GM23338 (cell line): ENCODE measurements at regions not wholly inside any gene's neighbourhood (a gene's known extent, or its start where the extent isn't known, plus 50 kb on each side); places are given as distances from the start of the nearest gene placed in this dataset.

ENCODE experiments used
- ATAC-seq: fragments of 200-7000 bp; cut with Tn5 transposase; 3 replicates; pipeline ENCODE4 v1.9.1; 2020
- DNase-seq: peaks from one replicate; pipeline ENCODE4 v3.0.0-alpha.2; 2015; ENCODE audit warnings: low spot score
- H2AFZ ChIP-seq: fragments of 200-600 bp; sonication (generic); 2 replicates; pipeline ENCODE4 v1.8.0; 2016; ENCODE audit warnings: antibody characterized with exemption, mild to moderate bottlenecking, moderate library complexity
- H3F3A ChIP-seq: fragments of 200-600 bp; sonication (generic); replicated peaks from 2 replicates; pipeline ENCODE4 v1.8.0; 2017; ENCODE audit warnings: antibody characterized with exemption, mixed run types, low read depth
- H3K27ac ChIP-seq: fragments of 200-600 bp; sonication (generic); 2 replicates; pipeline ENCODE4 v1.6.1; 2016; ENCODE audit warnings: low read depth
- H3K27me3 ChIP-seq: fragments of 200-600 bp; sonication (generic); 2 replicates; pipeline ENCODE4 v1.8.0; 2016; ENCODE audit warnings: mild to moderate bottlenecking, mixed run types, moderate library complexity; ENCODE audit not compliant: insufficient read depth
- H3K36me3 ChIP-seq: fragments of 200-600 bp; sonication (generic); 2 replicates; pipeline ENCODE4 v1.8.0; 2016; ENCODE audit warnings: mild to moderate bottlenecking; ENCODE audit not compliant: insufficient read depth
- H3K4me1 ChIP-seq: fragments of 200-600 bp; sonication (generic); 2 replicates; pipeline ENCODE4 v1.8.0; 2016; ENCODE audit warnings: mild to moderate bottlenecking, moderate library complexity; ENCODE audit not compliant: insufficient read depth
- H3K4me2 ChIP-seq: fragments of 200-600 bp; sonication (generic); 2 replicates; pipeline ENCODE4 v1.7.1; 2017; ENCODE audit warnings: mixed run types
- H3K4me3 ChIP-seq: fragments of 200-600 bp; sonication (generic); 2 replicates; pipeline ENCODE4 v1.6.1; 2016; ENCODE audit warnings: mixed run types
- H3K79me2 ChIP-seq: fragments of 200-600 bp; sonication (generic); replicated peaks from 2 replicates; pipeline ENCODE4 v1.8.0; 2017; ENCODE audit warnings: mild to moderate bottlenecking; ENCODE audit not compliant: insufficient read depth
- H3K9me2 ChIP-seq: fragments of 200-600 bp; sonication (generic); 2 replicates; pipeline ENCODE4 v1.8.0; 2017; ENCODE audit not compliant: insufficient read depth
- H4K20me1 ChIP-seq: fragments of 200-600 bp; sonication (generic); replicated peaks from 2 replicates; pipeline ENCODE4 v1.8.0; 2017; ENCODE audit warnings: mild to moderate bottlenecking; ENCODE audit not compliant: insufficient read depth
- H3K27ac Mint-ChIP-seq: 2 replicates; pipeline ENCODE4 v1.8.0; 2020; ENCODE audit warnings: inconsistent platforms, mild to moderate bottlenecking, moderate library complexity, mixed read lengths
- H3K27me3 Mint-ChIP-seq: 3 replicates; pipeline ENCODE4 v1.8.0; 2022; ENCODE audit warnings: low read depth, mild to moderate bottlenecking, moderate library complexity, mixed read lengths, inconsistent platforms; ENCODE audit not compliant: insufficient read depth, poor library complexity
- H3K36me3 Mint-ChIP-seq: 3 replicates; pipeline ENCODE4 v1.8.0; 2021; ENCODE audit warnings: low read depth, mild to moderate bottlenecking, inconsistent platforms, moderate library complexity, mixed read lengths
- H3K4me1 Mint-ChIP-seq: 3 replicates; pipeline ENCODE4 v1.8.0; 2020; ENCODE audit warnings: mild to moderate bottlenecking, inconsistent platforms, mixed read lengths
- H3K4me3 Mint-ChIP-seq: 3 replicates; pipeline ENCODE4 v1.8.0; 2021; ENCODE audit warnings: moderate library complexity, mild to moderate bottlenecking, inconsistent platforms, mixed read lengths
- H3K9me3 Mint-ChIP-seq: 3 replicates; pipeline ENCODE4 v1.8.0; 2020; ENCODE audit warnings: moderate library complexity, mild to moderate bottlenecking, inconsistent platforms, mixed read lengths
- CREB1 ChIP-seq: fragments of 250-450 bp; sonication (Bioruptor Pico); IDR thresholded peaks from 2 replicates; pipeline ENCODE4 v1.5.0; 2020; ENCODE audit warnings: low read depth, mild to moderate bottlenecking, moderate library complexity
- EZH2 ChIP-seq: fragments of 200-600 bp; sonication (generic); IDR thresholded peaks from one replicate; pipeline ENCODE4 v1.8.0; 2017; ENCODE audit warnings: antibody characterized with exemption, mild to moderate bottlenecking, low read depth; ENCODE audit not compliant: unreplicated experiment
- EZH2phosphoT487 ChIP-seq: fragments of 200-600 bp; sonication (generic); IDR thresholded peaks from one replicate; pipeline ENCODE4 v1.8.1; 2018; ENCODE audit warnings: antibody characterized with exemption; ENCODE audit not compliant: unreplicated experiment
- JUNB ChIP-seq: IDR thresholded peaks from one replicate; pipeline ENCODE4 v1.6.1; 2016; ENCODE audit warnings: antibody characterized with exemption; ENCODE audit not compliant: unreplicated experiment
- POLR2AphosphoS5 ChIP-seq: IDR thresholded peaks from 2 replicates; pipeline ENCODE4 v1.6.1; 2016; ENCODE audit warnings: antibody characterized with exemption, low read depth
- STAT1 ChIP-seq: IDR thresholded peaks from one replicate; pipeline ENCODE4 v1.6.1; 2016; ENCODE audit warnings: antibody characterized with exemption; ENCODE audit not compliant: unreplicated experiment
- ZNF114 ChIP-seq: fragments of 250-450 bp; sonication (Bioruptor Pico); IDR thresholded peaks from 2 replicates; pipeline ENCODE4 v1.5.0; 2020; ENCODE audit warnings: mild to moderate bottlenecking, moderate library complexity
- ZNF331 ChIP-seq: fragments of 250-450 bp; sonication (Bioruptor Pico); IDR thresholded peaks from 2 replicates; pipeline ENCODE4 v1.5.0; 2020; ENCODE audit warnings: low read depth, mild to moderate bottlenecking, moderate library complexity
- TF ChIP-seq, protein P1 (sequence below), 2 experiments: fragments of 200-600 bp in 1 of 2; sonication (generic) in 1 of 2; conservative IDR thresholded peaks; 2 replicates each; pipeline versions ENCODE4 v1.5.1 to v1.6.1; 2016 to 2017; ENCODE audit warnings: antibody characterized with exemption in 2 of 2, low read depth in 2 of 2, mild to moderate bottlenecking in 2 of 2, moderate library complexity in 1 of 2
- TF ChIP-seq, protein P2 (sequence below): IDR thresholded peaks from 2 replicates; pipeline ENCODE4 v1.6.1; 2016; ENCODE audit warnings: antibody characterized with exemption
- TF ChIP-seq, protein P3 (sequence below): fragments of 250-450 bp; sonication (Bioruptor Pico); IDR thresholded peaks from 2 replicates; pipeline ENCODE4 v1.5.0; 2020; ENCODE audit warnings: mild to moderate bottlenecking, moderate library complexity

DNA sequence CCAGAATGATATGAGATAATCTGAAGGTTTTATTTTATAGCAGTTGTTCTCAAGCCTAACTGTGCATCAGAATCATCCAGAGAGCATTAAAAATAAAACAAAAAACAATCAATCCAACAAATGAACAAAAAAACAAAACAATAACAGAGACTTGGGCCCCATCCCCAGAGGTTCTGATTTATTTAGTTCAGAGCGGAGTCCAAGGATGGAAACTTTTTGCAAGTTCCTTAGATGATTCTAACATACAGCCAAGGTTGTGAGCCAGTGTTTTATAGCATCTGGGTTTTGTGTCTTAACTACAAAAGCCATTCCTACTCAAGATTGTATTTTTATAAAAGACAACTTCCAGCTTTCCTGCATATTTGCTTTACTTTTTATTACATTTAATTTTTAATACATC, 59.4 kb upstream of the GRPR start (continued):
- TF ChIP-seq JUNB, result no peak
- no peak for TF ChIP-seq EZH2phosphoT487
- no peak for TF ChIP-seq POLR2AphosphoS5
- TF ChIP-seq, protein P1, sequence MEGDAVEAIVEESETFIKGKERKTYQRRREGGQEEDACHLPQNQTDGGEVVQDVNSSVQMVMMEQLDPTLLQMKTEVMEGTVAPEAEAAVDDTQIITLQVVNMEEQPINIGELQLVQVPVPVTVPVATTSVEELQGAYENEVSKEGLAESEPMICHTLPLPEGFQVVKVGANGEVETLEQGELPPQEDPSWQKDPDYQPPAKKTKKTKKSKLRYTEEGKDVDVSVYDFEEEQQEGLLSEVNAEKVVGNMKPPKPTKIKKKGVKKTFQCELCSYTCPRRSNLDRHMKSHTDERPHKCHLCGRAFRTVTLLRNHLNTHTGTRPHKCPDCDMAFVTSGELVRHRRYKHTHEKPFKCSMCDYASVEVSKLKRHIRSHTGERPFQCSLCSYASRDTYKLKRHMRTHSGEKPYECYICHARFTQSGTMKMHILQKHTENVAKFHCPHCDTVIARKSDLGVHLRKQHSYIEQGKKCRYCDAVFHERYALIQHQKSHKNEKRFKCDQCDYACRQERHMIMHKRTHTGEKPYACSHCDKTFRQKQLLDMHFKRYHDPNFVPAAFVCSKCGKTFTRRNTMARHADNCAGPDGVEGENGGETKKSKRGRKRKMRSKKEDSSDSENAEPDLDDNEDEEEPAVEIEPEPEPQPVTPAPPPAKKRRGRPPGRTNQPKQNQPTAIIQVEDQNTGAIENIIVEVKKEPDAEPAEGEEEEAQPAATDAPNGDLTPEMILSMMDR (conservative IDR thresholded peaks at IDR 0.05; ENCODE audit: low read depth in 2 of 2), result no peak
- TF ChIP-seq EZH2, result no peak
- no peak for TF ChIP-seq CREB1 (CRISPR knock-in tag)
- TF ChIP-seq STAT1, result no peak
- TF ChIP-seq, protein P2, sequence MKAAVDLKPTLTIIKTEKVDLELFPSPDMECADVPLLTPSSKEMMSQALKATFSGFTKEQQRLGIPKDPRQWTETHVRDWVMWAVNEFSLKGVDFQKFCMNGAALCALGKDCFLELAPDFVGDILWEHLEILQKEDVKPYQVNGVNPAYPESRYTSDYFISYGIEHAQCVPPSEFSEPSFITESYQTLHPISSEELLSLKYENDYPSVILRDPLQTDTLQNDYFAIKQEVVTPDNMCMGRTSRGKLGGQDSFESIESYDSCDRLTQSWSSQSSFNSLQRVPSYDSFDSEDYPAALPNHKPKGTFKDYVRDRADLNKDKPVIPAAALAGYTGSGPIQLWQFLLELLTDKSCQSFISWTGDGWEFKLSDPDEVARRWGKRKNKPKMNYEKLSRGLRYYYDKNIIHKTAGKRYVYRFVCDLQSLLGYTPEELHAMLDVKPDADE, result no peak

DNA sequence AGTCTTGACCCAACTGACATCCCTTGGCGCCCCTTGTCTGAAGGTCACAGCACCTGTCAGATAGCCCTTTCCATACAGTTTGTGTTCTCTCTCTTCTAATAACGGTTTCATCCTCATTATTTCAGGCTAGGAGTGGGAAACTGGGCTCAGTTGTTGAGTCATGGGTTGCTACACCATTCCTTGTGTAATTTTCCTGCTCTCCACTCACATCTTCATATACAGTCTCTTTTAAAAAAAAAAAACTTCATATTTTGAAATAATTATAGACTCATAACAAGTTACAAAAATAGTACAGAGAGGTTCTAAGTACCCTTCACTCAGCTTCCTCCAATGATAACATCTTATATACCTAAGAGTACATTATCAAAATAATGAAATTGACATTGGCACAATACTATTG, 60.2 kb upstream of the GRPR start:
- Histone ChIP-seq H3K9me2 (no peaks in the 10 kb centered on the region), H3K79me2 (no peaks in the 10 kb centered on the region), H2AFZ (no peak overlapping the region), H3K4me1 (no peaks in the 10 kb centered on the region), H3K27me3 (no peaks in the 10 kb centered on the region), H3F3A (no peaks in the 10 kb centered on the region), H3K4me2 (no peak overlapping the region), H3K36me3 (no peaks in the 10 kb centered on the region), H4K20me1 (no peaks in the 10 kb centered on the region), H3K27ac (no peak overlapping the region), H3K4me3 (no peak overlapping the region)
- H3K9me3 Mint-ChIP-seq, result no peaks in the 10 kb centered on the region; the same call in 2 of the 3 replicates
- peaks cover 3% of the 10 kb centered on the region; the same call in 1 of the 3 replicates for H3K36me3 Mint-ChIP-seq
- DNase-seq, result no peak
- no peak for ATAC-seq
- H3K4me3 Mint-ChIP-seq, result no peak overlapping the region
- TF ChIP-seq ZNF114 (no peak), STAT1 (no peak), EZH2 (no peak), ZNF331 (no peak)
- TF ChIP-seq, protein P3, sequence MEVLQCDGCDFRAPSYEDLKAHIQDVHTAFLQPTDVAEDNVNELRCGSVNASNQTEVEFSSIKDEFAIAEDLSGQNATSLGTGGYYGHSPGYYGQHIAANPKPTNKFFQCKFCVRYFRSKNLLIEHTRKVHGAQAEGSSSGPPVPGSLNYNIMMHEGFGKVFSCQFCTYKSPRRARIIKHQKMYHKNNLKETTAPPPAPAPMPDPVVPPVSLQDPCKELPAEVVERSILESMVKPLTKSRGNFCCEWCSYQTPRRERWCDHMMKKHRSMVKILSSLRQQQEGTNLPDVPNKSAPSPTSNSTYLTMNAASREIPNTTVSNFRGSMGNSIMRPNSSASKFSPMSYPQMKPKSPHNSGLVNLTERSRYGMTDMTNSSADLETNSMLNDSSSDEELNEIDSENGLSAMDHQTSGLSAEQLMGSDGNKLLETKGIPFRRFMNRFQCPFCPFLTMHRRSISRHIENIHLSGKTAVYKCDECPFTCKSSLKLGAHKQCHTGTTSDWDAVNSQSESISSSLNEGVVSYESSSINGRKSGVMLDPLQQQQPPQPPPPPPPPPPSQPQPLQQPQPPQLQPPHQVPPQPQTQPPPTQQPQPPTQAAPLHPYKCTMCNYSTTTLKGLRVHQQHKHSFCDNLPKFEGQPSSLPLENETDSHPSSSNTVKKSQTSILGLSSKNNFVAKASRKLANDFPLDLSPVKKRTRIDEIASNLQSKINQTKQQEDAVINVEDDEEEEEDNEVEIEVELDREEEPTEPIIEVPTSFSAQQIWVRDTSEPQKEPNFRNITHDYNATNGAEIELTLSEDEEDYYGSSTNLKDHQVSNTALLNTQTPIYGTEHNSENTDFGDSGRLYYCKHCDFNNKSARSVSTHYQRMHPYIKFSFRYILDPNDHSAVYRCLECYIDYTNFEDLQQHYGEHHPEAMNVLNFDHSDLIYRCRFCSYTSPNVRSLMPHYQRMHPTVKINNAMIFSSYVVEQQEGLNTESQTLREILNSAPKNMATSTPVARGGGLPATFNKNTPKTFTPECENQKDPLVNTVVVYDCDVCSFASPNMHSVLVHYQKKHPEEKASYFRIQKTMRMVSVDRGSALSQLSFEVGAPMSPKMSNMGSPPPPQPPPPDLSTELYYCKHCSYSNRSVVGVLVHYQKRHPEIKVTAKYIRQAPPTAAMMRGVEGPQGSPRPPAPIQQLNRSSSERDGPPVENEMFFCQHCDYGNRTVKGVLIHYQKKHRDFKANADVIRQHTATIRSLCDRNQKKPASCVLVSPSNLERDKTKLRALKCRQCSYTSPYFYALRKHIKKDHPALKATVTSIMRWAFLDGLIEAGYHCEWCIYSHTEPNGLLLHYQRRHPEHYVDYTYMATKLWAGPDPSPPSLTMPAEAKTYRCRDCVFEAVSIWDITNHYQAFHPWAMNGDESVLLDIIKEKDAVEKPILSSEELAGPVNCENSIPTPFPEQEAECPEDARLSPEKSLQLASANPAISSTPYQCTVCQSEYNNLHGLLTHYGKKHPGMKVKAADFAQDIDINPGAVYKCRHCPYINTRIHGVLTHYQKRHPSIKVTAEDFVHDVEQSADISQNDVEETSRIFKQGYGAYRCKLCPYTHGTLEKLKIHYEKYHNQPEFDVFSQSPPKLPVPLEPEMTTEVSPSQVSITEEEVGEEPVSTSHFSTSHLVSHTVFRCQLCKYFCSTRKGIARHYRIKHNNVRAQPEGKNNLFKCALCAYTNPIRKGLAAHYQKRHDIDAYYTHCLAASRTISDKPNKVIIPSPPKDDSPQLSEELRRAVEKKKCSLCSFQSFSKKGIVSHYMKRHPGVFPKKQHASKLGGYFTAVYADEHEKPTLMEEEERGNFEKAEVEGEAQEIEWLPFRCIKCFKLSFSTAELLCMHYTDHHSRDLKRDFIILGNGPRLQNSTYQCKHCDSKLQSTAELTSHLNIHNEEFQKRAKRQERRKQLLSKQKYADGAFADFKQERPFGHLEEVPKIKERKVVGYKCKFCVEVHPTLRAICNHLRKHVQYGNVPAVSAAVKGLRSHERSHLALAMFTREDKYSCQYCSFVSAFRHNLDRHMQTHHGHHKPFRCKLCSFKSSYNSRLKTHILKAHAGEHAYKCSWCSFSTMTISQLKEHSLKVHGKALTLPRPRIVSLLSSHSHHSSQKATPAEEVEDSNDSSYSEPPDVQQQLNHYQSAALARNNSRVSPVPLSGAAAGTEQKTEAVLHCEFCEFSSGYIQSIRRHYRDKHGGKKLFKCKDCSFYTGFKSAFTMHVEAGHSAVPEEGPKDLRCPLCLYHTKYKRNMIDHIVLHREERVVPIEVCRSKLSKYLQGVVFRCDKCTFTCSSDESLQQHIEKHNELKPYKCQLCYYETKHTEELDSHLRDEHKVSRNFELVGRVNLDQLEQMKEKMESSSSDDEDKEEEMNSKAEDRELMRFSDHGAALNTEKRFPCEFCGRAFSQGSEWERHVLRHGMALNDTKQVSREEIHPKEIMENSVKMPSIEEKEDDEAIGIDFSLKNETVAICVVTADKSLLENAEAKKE, result no peak
- H3K27me3 Mint-ChIP-seq, result peaks cover 2% of the 10 kb centered on the region
- no peak overlapping the region for H3K27ac Mint-ChIP-seq
- H3K4me1 Mint-ChIP-seq, result no peaks in the 10 kb centered on the region
